SK-N-MC (cell line): ENCODE measurements at regions not wholly inside any gene's neighbourhood (a gene's known extent, or its start where the extent isn't known, plus 50 kb on each side); places are given as distances from the start of the nearest gene placed in this dataset.

ENCODE experiments used
- EZH2 ChIP-seq: fragments of 200-600 bp; sonication (generic); IDR thresholded peaks from one replicate; pipeline ENCODE4 v1.6.1; 2017; ENCODE audit warnings: antibody characterized with exemption
- FOXP2 ChIP-seq: optimal IDR thresholded peaks from 2 replicates; pipeline ENCODE3; 2011; ENCODE audit warnings: mild to moderate bottlenecking, moderate library complexity; ENCODE audit not compliant: insufficient read depth; ENCODE audit errors: extremely low read length, control extremely low read depth
- POLR2AphosphoS5 ChIP-seq: IDR thresholded peaks from 2 replicates; pipeline ENCODE4 v1.6.1; 2012; ENCODE audit warnings: mild to moderate bottlenecking, low read depth, low read length, borderline replicate concordance

DNA sequence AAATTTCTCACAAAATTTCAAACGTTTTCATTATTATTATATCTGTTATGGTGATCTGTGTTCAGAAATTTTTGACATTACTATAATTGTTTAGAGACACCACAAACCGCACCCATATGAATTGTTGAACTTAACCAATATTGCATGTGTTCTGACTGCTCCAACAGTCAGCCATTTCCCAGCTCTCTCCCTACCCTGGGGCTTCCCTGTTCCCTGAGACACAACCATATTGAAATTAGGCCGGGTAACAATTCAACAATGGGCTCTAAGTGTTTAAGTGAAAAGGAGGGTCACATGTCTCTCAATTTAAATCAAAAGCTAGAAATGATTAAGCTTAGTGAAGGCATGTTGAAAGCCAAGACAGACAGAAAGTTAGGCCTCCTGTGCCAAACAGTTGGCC lies 424.0 kb downstream of the DSC3 start:
- TF ChIP-seq EZH2 = no peak
- no peak for TF ChIP-seq POLR2AphosphoS5
- TF ChIP-seq FOXP2 = no peak
